ENCODE measurements at regions not wholly inside any gene's neighbourhood (a gene's known extent, or its start where the extent isn't known, plus 50 kb on each side); places are given as distances from the start of the nearest gene placed in this dataset.
A peak's percentile ranks its signal among the peaks of the same experiment; 100 is the strongest.

GRCh38 chr1:25042331-25043227, 112.5 kb upstream of the RUNX3 start:
- DNase-seq = no peak
- TF ChIP-seq POLR2A (IDR thresholded peaks at IDR 0.05; ENCODE audit: low read length) = no peak
- no peak for TF ChIP-seq GATA1 (IDR thresholded peaks at IDR 0.05; ENCODE audit: low read depth, low read length)

GRCh38 chr1:25041916-25042315, 111.8 kb upstream of the RUNX3 start:
- DNase-seq = no peak
- TF ChIP-seq GATA1 (IDR thresholded peaks at IDR 0.05; ENCODE audit: low read depth, low read length) = no peak
- no peak for TF ChIP-seq POLR2A (IDR thresholded peaks at IDR 0.05; ENCODE audit: low read length)

- TF ChIP-seq GATA1 (IDR thresholded peaks at IDR 0.05; ENCODE audit: low read depth, low read length) = no peak
- no peak for TF ChIP-seq POLR2A (IDR thresholded peaks at IDR 0.05; ENCODE audit: low read length)
- DNase-seq = no peak
Measured at GRCh38 chr1:25040122-25040685, 110.1 kb upstream of the RUNX3 start.

- TF ChIP-seq GATA1 (IDR thresholded peaks at IDR 0.05; ENCODE audit: low read depth, low read length) (no peak), POLR2A (IDR thresholded peaks at IDR 0.05; ENCODE audit: low read length) (no peak)
Measured at GRCh38 chr1:25039229-25039628, 109.2 kb upstream of the RUNX3 start.

DNA sequence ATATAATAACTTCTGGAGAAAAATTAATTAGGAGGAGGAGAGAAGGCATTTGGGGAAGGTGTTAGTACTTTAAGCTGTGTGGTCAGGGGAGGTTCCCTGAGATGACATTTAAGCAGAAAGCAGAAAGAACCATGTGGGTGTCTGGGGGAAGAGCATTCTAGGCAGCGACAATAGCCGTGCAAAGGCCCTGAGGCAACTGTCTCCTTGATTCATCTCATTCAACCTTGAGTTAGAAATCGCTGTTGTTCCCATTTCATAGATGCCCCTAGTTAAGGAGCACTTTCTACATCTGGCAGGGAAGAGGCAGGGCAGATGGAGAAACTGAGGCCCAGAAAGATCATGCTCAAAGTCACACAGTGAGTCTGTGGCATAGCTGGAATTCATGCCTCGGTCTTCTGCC, 108.6 kb upstream of the RUNX3 start:
- DNase-seq = no peak
- TF ChIP-seq GATA1 (IDR thresholded peaks at IDR 0.05; ENCODE audit: low read depth, low read length) = no peak

More at GRCh38 chr1:25039229-25039628, 109.2 kb upstream of the RUNX3 start:
- no peak for DNase-seq

DNA sequence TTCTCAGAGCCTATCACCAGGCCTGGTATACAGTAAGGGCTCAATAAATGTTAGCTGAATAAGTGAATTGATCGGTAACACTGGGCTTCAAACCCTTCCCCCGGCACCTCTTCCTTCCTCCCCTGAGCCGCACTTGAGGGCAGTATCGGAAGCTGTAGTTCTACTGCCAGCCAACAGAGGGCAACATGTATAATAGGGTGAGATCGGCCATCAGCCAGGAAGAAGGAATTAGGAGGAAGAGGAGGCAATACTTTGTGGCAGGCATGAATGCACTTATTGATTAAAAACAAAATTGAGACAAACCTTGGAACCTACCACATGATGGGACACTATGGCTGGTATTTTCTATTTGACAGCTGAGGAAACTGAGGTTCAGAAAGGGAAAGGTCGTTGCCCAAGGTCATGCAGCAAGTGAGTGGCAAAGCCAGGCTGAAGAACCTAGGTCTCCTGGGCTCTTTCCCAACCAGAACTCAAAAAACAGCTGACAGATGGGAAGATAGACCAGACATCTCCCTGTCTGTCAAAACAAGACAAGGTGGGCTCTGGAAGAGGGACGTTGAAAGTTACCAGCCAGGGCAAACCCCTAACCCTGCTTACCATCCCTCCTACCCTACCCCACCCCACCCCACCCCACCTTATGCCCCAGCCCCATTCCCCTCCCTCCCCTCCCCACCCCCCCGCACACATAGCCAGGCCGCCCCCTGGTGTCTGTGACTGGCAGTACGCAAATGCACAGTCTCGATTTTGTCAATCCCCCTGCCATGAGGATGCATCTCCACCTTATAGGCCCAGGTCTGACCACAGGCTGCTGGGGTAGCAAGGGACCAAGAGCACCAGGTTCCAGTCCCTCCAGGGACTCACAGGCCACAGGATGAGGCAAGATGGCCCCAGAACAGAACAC, 107.3 kb upstream of the RUNX3 start:
- DNase-seq = peak; percentile 41 to 52
- TF ChIP-seq GATA1 (IDR thresholded peaks at IDR 0.05; ENCODE audit: low read depth, low read length) (no peak), POLR2A (IDR thresholded peaks at IDR 0.05; ENCODE audit: low read length) (no peak)

GRCh38 chr1:25036117-25036546, 106.1 kb upstream of the RUNX3 start:
- DNase-seq = no peak
- TF ChIP-seq POLR2A (IDR thresholded peaks at IDR 0.05; ENCODE audit: low read length) (no peak), GATA1 (IDR thresholded peaks at IDR 0.05; ENCODE audit: low read depth, low read length) (no peak)

- DNase-seq = no peak
- no peak for TF ChIP-seq GATA1 (IDR thresholded peaks at IDR 0.05; ENCODE audit: low read depth, low read length)
Measured at GRCh38 chr1:25035523-25036116, 105.5 kb upstream of the RUNX3 start.

GRCh38 chr1:25034736-25035522, 104.9 kb upstream of the RUNX3 start:
- TF ChIP-seq POLR2A (IDR thresholded peaks at IDR 0.05; ENCODE audit: low read length) (no peak), GATA1 (IDR thresholded peaks at IDR 0.05; ENCODE audit: low read depth, low read length) (no peak)

DNA sequence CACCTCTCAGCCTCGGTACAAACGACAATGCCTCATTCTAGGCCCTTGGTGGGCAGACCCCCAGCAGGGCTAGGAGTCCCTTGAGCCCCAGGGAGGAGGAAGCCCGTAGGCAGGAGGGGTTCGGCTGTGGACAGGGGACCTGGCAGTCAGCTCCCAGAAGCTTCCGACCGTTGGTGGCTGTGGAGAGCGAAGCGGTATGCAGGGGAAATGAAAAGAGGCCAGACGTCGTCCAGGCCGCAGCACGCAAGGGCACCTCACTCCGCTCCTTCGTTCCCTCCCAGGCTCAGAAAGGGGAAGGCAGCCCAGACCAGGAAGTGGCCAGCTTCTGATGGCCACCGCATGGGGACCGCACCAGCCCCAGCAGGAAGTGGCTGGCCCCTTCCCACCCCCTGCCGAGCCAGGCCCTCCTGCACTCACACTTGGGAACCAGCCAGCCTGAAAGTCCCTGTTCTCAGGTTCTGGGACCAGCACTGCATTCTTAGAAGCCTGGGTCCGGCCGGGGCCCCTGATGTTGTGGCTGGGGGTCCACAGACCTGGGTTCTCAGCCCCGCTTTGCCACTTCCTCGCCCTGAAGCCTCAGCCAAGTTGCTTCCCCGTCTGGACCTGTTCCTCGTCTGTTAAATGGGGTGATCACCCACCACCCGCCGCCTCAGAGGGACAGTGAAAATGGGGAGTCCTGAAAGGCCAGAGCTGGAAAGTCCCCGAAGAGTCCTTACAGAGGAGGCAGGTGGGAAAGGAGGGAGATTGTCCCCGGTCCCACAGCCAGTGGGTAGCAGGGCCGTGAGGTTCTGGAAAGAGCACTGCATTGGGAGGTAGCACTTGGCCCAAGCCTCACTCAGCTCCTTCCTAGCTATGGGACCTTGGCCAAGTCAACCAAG, 104.0 kb upstream of the RUNX3 start:
- DNase-seq = peak in 1 of 2 experiments; percentile 11
- TF ChIP-seq GATA1 (IDR thresholded peaks at IDR 0.05; ENCODE audit: low read depth, low read length) = no peak
- no peak for TF ChIP-seq POLR2A (IDR thresholded peaks at IDR 0.05; ENCODE audit: low read length)

More at GRCh38 chr1:25034736-25035522, 104.9 kb upstream of the RUNX3 start:
- no peak for DNase-seq

GRCh38 chr1:25033030-25033827, 103.2 kb upstream of the RUNX3 start:
- TF ChIP-seq POLR2A (IDR thresholded peaks at IDR 0.05; ENCODE audit: low read length) (no peak), GATA1 (IDR thresholded peaks at IDR 0.05; ENCODE audit: low read depth, low read length) (no peak)
- DNase-seq = no peak
